CD14-positive monocyte (primary cell): ENCODE measurements at regions not wholly inside any gene's neighbourhood (a gene's known extent, or its start where the extent isn't known, plus 50 kb on each side); places are given as distances from the start of the nearest gene placed in this dataset.

Source experiments
- DNase-seq, 3 donors: peaks; one replicate each; pipeline ENCODE4 v3.0.0-alpha.2; 2011 to 2022
- H2AFZ ChIP-seq: 2 replicates; pipeline ENCODE4 v1.6.0; 2012; ENCODE audit warnings: mild to moderate bottlenecking, low read depth, low read length, inconsistent platforms; ENCODE audit not compliant: insufficient read depth, poor library complexity, severe bottlenecking
- H3K27ac ChIP-seq, 2 donors: 1 replicate in 1 of 2; 2 replicates in 1 of 2; pipeline ENCODE4 v1.5.1; 2012 to 2013; ENCODE audit warnings: low read length in 2 of 2, control low read depth in 1 of 2, inconsistent platforms in 1 of 2, low read depth in 1 of 2, mild to moderate bottlenecking in 1 of 2
- H3K27me3 ChIP-seq, 2 donors: one replicate each; pipeline versions ENCODE4 v1.6.0 to v1.6.1; 2011 to 2013; ENCODE audit warnings: low read length in 2 of 2; ENCODE audit not compliant: control insufficient read depth in 2 of 2, insufficient read depth in 2 of 2
- H3K36me3 ChIP-seq, 2 donors: replicated peaks in 1 of 2; 1 replicate in 1 of 2; 2 replicates in 1 of 2; pipeline versions ENCODE4 v1.5.1 to v1.6.1; 2012 to 2013; ENCODE audit warnings: low read length in 2 of 2, control low read depth in 1 of 2, inconsistent platforms in 1 of 2, mild to moderate bottlenecking in 1 of 2; ENCODE audit not compliant: insufficient read depth in 2 of 2, control insufficient read depth in 1 of 2
- H3K4me1 ChIP-seq, 2 donors: 1 replicate in 1 of 2; 2 replicates in 1 of 2; pipeline versions ENCODE4 v1.5.1 to v1.6.1; 2012 to 2013; ENCODE audit warnings: low read length in 2 of 2, control low read depth in 1 of 2, inconsistent platforms in 1 of 2, mild to moderate bottlenecking in 1 of 2, moderate library complexity in 1 of 2; ENCODE audit not compliant: insufficient read depth in 2 of 2, control insufficient read depth in 1 of 2
- H3K4me2 ChIP-seq: replicated peaks from 2 replicates; pipeline ENCODE3; 2012; ENCODE audit warnings: low read length, moderate library complexity, mild to moderate bottlenecking; ENCODE audit not compliant: poor library complexity, severe bottlenecking; ENCODE audit errors: extremely low read depth
- H3K4me3 ChIP-seq, 3 experiments: fragments of 200-600 bp in 1 of 3; sonication (generic) in 1 of 3; replicated peaks in 1 of 3; 1 replicate in 2 of 3; 2 replicates in 1 of 3; pipeline ENCODE4 v1.5.1; 2011 to 2013; ENCODE audit warnings: low read length in 3 of 3, mild to moderate bottlenecking in 3 of 3, control low read depth in 2 of 3, low read depth in 2 of 3, inconsistent platforms in 1 of 3, moderate library complexity in 1 of 3
- H3K79me2 ChIP-seq: 2 replicates; pipeline ENCODE4 v1.6.0; 2012; ENCODE audit warnings: mild to moderate bottlenecking, control low read depth, inconsistent platforms, low read length, moderate library complexity; ENCODE audit not compliant: insufficient read depth
- H3K9ac ChIP-seq: 2 replicates; pipeline ENCODE4 v1.6.0; 2017; ENCODE audit warnings: low read length, mild to moderate bottlenecking; ENCODE audit not compliant: insufficient read depth, poor library complexity, severe bottlenecking
- H3K9me3 ChIP-seq, 2 donors: replicated peaks in 1 of 2; 1 replicate in 1 of 2; 2 replicates in 1 of 2; pipeline versions ENCODE4 v1.5.1 to v1.6.1; 2012 to 2013; ENCODE audit warnings: low read length in 2 of 2, control low read depth in 1 of 2; ENCODE audit not compliant: control insufficient read depth in 1 of 2, insufficient read depth in 1 of 2
- H4K20me1 ChIP-seq: 2 replicates; pipeline ENCODE4 v1.6.0; 2012; ENCODE audit warnings: mild to moderate bottlenecking, low read length, control low read depth, moderate library complexity; ENCODE audit not compliant: insufficient read depth
- H3K27ac Mint-ChIP-seq, 7 donors: one replicate each; pipeline ENCODE4 v1.8.0; 2020; ENCODE audit warnings: mild to moderate bottlenecking in 7 of 7, mixed read lengths in 7 of 7, moderate library complexity in 6 of 7, inconsistent platforms in 2 of 7
- H3K27me3 Mint-ChIP-seq, 3 donors: one replicate each; pipeline ENCODE4 v1.8.0; 2021 to 2022; ENCODE audit warnings: low read depth in 3 of 3, mild to moderate bottlenecking in 3 of 3, mixed read lengths in 3 of 3, moderate library complexity in 3 of 3, inconsistent platforms in 1 of 3
- H3K36me3 Mint-ChIP-seq, 2 donors: one replicate each; pipeline ENCODE4 v1.8.0; 2020; ENCODE audit warnings: mixed read lengths in 2 of 2, inconsistent platforms in 1 of 2, mild to moderate bottlenecking in 1 of 2
- H3K4me1 Mint-ChIP-seq: one replicate; pipeline ENCODE4 v1.8.0; 2020; ENCODE audit warnings: mild to moderate bottlenecking, mixed read lengths
- H3K4me3 Mint-ChIP-seq, 2 donors: one replicate each; pipeline ENCODE4 v1.8.0; 2020; ENCODE audit warnings: mild to moderate bottlenecking in 2 of 2, mixed read lengths in 2 of 2, moderate library complexity in 1 of 2
- H3K9me3 Mint-ChIP-seq, 7 donors: one replicate each; pipeline ENCODE4 v1.8.0; 2020 to 2022; ENCODE audit warnings: mixed read lengths in 7 of 7, mild to moderate bottlenecking in 6 of 7, moderate library complexity in 6 of 7, inconsistent platforms in 2 of 7
- CTCF ChIP-seq: fragments of 200-600 bp; IDR thresholded peaks from one replicate; pipeline ENCODE4 v1.8.0; 2022; ENCODE audit warnings: antibody characterized with exemption, mild to moderate bottlenecking
- WGBS: methylation state at CpG from one replicate; pipeline ENCODE4 v1.1.5; 2013; ENCODE audit warnings: missing lambda C conversion rate; ENCODE audit not compliant: insufficient coverage; 5-methylcytosine and 5-hydroxymethylcytosine counted together
- intact Hi-C, 2 donors: fragments of 100-400 bp; cut with micrococcal nuclease; formaldehyde crosslinking; loops; one replicate each; pipeline versions ENCODE4 v1.15.0 to v1.15.1; 2023

- no peak for TF ChIP-seq CTCF
- Mint-ChIP-seq H3K4me1 (peaks cover 18% of the 10 kb centered on the region), H3K9me3 (peaks cover 0 to 14% (median 2%) of the 10 kb centered on the region in 7 donors), H3K4me3 (peak overlapping the region in 1 of 2 donors; percentile 28), H3K36me3 (no peaks in the 10 kb centered on the region), H3K27ac (peak overlapping the region; percentile 71 to 93 (median 83)), H3K27me3 (no peaks in the 10 kb centered on the region)
- H3K9ac ChIP-seq: no peak overlapping the region
- H4K20me1 ChIP-seq: no peaks in the 10 kb centered on the region
- DNase-seq: peak; percentile 53 to 78 (median 57)
- peaks cover 14 to 17% of the 10 kb centered on the region in 2 donors for H3K4me1 ChIP-seq
- H2AFZ ChIP-seq: no peak overlapping the region
- H3K36me3 ChIP-seq: no peaks in the 10 kb centered on the region
- H3K27me3 ChIP-seq: no peaks in the 10 kb centered on the region
- WGBS: no CpG with 5 or more reads among the region's 1 CpG
- H3K4me2 ChIP-seq: peak overlapping the region; percentile 12
- intact Hi-C loops: no loop called here
- peak overlapping the region in 1 of 2 donors; percentile 69 for H3K27ac ChIP-seq
- peak overlapping the region in 1 of 3 experiments; percentile 29 for H3K4me3 ChIP-seq
- H3K9me3 ChIP-seq: no peaks in the 10 kb centered on the region
- no peaks in the 10 kb centered on the region for H3K79me2 ChIP-seq
These were observed 88.9 kb upstream of the TNFSF4 start for GRCh38 chr1:173295995-173296394.

GRCh38 chr1:173297798-173298391, 90.8 kb upstream of the TNFSF4 start:
- intact Hi-C loops: no loop called here
- Mint-ChIP-seq H3K27me3 (no peaks in the 10 kb centered on the region), H3K9me3 (peaks cover 0 to 12% (median 2%) of the 10 kb centered on the region in 7 donors), H3K36me3 (no peaks in the 10 kb centered on the region), H3K4me1 (peaks cover 18% of the 10 kb centered on the region), H3K27ac (no peak overlapping the region), H3K4me3 (no peak overlapping the region)
- no peaks in the 10 kb centered on the region for H3K9me3 ChIP-seq
- no peaks in the 10 kb centered on the region for H3K79me2 ChIP-seq
- no CpG with 5 or more reads among the region's 4 CpGs for WGBS
- H3K36me3 ChIP-seq: no peaks in the 10 kb centered on the region
- H2AFZ ChIP-seq: no peak overlapping the region
- H3K9ac ChIP-seq: no peak overlapping the region
- no peak overlapping the region for H3K27ac ChIP-seq
- no peak for TF ChIP-seq CTCF
- H3K27me3 ChIP-seq: no peaks in the 10 kb centered on the region
- H3K4me1 ChIP-seq: peaks cover 14 to 17% of the 10 kb centered on the region in 2 donors
- H3K4me3 ChIP-seq: no peak overlapping the region
- no peaks in the 10 kb centered on the region for H4K20me1 ChIP-seq
- no peak for DNase-seq
- no peak overlapping the region for H3K4me2 ChIP-seq
